ENCODE measurements at regions not wholly inside any gene's neighbourhood (a gene's known extent, or its start where the extent isn't known, plus 50 kb on each side); places are given as distances from the start of the nearest gene placed in this dataset.
"Not testable (repeated sequence)": the region's sequence is repeated elsewhere in the genome, so short reads cannot be mapped to it uniquely, and the experiment has no call there.

DNA sequence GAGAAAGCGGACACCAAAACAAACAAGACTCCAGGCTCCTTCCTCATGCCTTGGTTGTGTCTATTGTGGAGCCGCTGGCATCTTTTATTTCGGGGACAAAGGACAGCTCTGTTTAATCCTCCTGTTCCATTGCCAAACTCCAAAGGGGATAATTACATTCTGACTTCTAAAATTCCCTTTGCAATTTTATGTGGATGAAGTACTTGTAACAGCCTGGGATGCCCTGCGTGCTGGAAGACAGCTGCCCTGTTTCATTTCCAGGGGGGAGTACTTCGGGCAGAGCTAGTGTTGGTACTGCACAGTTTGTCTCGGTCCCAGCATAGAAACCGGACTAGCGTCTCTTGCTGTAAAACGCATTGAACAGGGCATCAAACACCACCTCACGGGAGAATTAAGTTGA is 90.9 kb downstream of the BAMBI start:
- in situ Hi-C loops (cut with HindIII; ENCODE audit: low pct_unique_long_range_greater_than_20kb, low sequenced_read_pairs), result no loop called here
- no peak for TF ChIP-seq JUND (IDR thresholded peaks at IDR 0.05; ENCODE audit: low read depth)
- DNase-seq (ENCODE audit: low read depth in 1 of 2, low spot score in 1 of 2), result peak in 1 of 2 experiments; percentile 40

- TF ChIP-seq JUND (IDR thresholded peaks at IDR 0.05; ENCODE audit: low read depth), result no peak
- in situ Hi-C loops (cut with HindIII; ENCODE audit: low pct_unique_long_range_greater_than_20kb, low sequenced_read_pairs), result no loop called here
- DNase-seq (ENCODE audit: low read depth in 1 of 2, low spot score in 1 of 2), result no peak
Measured at GRCh38 chr10:28769091-28769604, 91.8 kb downstream of the BAMBI start.

DNA sequence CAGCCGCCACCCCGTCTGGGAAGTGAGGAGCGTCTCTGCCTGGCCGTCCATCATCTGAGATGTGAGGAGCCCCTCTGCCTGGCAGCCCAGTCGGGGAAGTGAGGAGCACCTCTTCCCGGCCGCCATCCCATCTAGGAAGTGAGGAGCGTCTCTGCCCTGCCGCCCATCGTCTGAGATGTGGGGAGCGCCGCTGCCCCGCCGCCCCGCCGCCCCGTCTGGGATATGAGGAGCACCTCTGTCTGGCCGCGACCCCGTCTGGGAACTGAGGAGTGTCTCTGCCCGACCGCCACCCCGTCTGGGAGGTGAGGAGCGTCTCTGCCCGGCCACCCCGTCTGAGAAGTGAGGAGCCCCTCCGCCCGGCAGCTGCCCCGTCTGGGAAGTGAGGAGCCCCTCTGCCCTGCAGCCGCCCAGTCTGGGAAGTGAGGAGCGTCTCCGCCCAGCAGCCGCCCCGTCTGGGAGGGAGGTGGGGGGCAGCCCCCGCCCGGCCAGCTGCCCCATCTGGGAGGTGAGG is 94.3 kb downstream of the BAMBI start:
- in situ Hi-C loops (cut with HindIII; ENCODE audit: low pct_unique_long_range_greater_than_20kb, low sequenced_read_pairs); DNase-seq (ENCODE audit: low read depth in 1 of 2, low spot score in 1 of 2): not testable (repeated sequence)

DNA sequence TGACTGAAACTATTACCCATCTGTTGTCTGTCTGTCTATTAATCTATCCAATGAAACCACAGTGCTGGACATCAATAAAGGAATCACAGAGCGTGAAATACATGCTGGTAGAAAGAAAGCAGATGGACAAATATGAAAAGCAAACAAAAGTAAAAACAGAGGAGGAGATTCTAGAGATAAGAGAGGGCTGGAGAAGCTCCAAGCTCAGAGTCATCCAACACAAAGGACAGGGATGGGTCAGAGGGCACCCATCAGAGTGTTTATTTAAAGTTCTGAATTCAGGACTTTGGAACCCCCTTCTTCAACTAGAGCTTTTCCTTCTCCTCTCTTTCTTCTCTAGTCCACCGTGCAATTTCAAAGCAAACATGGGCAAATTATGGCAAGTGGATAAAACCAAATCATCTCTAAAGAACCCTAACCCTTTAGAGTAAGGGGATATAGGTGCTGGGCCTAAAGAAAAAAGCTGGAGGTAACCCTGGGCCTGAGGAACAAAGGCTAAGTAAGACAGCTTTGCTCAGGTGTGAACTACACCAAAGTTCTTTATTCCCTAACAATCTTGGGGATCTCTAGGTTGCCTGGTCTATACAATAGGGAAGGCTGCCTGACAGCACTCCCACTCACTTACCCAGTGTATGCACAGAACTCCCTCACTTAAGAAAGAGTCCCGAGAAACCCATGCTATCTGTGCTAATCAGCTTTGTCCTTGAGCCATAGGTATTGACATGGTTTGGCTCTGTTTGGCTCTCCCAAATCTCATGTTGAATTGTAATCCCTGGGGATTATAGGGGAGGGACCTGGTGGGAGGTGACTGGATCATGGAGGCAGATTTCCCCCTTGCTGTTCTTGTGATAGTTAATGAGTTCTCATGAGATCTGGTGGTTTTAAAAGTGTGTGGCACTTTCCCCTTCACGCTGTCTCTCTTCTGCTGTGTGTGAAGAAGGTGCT is 97.0 kb downstream of the BAMBI start:
- peak in 1 of 2 experiments; percentile 47 for DNase-seq (ENCODE audit: low read depth in 1 of 2, low spot score in 1 of 2)
- TF ChIP-seq JUND (IDR thresholded peaks at IDR 0.05; ENCODE audit: low read depth), result no peak
- in situ Hi-C loops (cut with HindIII; ENCODE audit: low pct_unique_long_range_greater_than_20kb, low sequenced_read_pairs), result no loop called here

DNA sequence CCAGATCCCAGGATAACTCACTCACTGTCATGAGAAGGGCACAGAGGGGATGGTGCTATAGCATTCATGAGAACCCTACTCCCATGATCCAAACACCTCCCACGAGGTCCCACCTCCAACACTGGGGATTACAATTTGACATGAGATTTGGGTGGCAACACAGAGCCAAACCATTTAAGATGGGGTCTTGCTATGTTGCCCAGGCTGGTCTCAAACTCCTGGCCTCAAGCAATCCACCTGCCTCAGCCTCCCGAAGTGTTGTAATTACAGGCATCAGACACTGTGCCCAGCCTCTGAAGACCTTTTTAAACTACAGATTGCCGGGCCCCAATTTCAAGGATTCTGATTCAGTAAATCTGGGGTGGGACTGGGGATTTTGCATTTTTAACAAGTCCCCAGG is 98.5 kb downstream of the BAMBI start:
- no peak for TF ChIP-seq JUND (IDR thresholded peaks at IDR 0.05; ENCODE audit: low read depth)
- no peak for DNase-seq (ENCODE audit: low read depth in 1 of 2, low spot score in 1 of 2)
- in situ Hi-C loops (cut with HindIII; ENCODE audit: low pct_unique_long_range_greater_than_20kb, low sequenced_read_pairs), result no loop called here

GRCh38 chr10:28776519-28776918 is 99.2 kb downstream of the BAMBI start:
- no peak for DNase-seq (ENCODE audit: low read depth in 1 of 2, low spot score in 1 of 2)
- in situ Hi-C loops (cut with HindIII; ENCODE audit: low pct_unique_long_range_greater_than_20kb, low sequenced_read_pairs), result no loop called here
- no peak for TF ChIP-seq JUND (IDR thresholded peaks at IDR 0.05; ENCODE audit: low read depth)

DNA sequence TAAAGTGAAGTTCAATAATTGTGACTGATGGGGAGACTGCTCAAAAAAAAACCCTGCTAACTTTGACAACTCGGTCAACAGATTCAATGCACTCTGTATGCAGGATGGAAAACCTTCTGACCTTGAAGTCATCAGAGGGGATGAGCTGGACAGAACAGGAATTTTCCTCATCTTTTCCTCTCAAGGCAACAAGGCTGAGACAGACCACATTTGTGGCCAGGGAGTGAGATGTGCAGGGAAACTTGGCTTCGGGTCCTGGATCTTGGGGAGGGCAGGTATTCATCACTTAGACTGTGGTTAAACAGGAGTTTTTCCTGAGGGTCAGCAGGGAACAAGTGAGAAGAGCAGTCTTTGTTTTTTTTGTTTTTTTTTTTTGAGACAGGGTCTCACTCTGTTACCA is 100.6 kb downstream of the BAMBI start:
- TF ChIP-seq JUND (IDR thresholded peaks at IDR 0.05; ENCODE audit: low read depth), result no peak
- no peak for DNase-seq (ENCODE audit: low read depth in 1 of 2, low spot score in 1 of 2)
- in situ Hi-C loops (cut with HindIII; ENCODE audit: low pct_unique_long_range_greater_than_20kb, low sequenced_read_pairs), result no loop called here

DNA sequence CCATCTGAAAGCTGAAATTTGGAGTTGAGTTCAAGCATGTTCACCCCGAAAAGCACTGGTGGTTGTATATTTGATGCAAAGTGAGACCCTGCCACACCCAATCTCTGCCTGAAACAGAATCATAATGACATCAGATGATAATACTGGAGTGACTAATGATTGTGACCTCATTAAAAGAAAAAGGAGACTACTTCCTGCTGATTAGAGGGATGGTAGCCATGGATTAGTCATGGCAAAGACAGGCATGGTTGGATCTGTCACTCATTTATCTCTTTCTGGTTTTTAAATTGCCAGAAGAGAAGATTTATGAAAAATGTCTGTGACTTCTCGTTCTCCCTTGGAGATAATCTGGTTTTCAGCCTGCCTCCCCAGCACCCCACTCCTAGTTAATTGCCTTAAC is 101.2 kb downstream of the BAMBI start:
- in situ Hi-C loops (cut with HindIII; ENCODE audit: low pct_unique_long_range_greater_than_20kb, low sequenced_read_pairs), result no loop called here
- no peak for TF ChIP-seq JUND (IDR thresholded peaks at IDR 0.05; ENCODE audit: low read depth)
- DNase-seq (ENCODE audit: low read depth in 1 of 2, low spot score in 1 of 2), result no peak

GRCh38 chr10:28781296-28781695 is 104.0 kb downstream of the BAMBI start:
- TF ChIP-seq JUND (IDR thresholded peaks at IDR 0.05; ENCODE audit: low read depth), result no peak
- in situ Hi-C loops (cut with HindIII; ENCODE audit: low pct_unique_long_range_greater_than_20kb, low sequenced_read_pairs), result no loop called here
- no peak for DNase-seq (ENCODE audit: low read depth in 1 of 2, low spot score in 1 of 2)

GRCh38 chr10:28783087-28783486 is 105.8 kb downstream of the BAMBI start:
- in situ Hi-C loops (cut with HindIII; ENCODE audit: low pct_unique_long_range_greater_than_20kb, low sequenced_read_pairs), result no loop called here
- peak in 1 of 2 experiments; percentile 23 for DNase-seq (ENCODE audit: low read depth in 1 of 2, low spot score in 1 of 2)
- TF ChIP-seq JUND (IDR thresholded peaks at IDR 0.05; ENCODE audit: low read depth), result no peak

GRCh38 chr10:28785018-28785417 is 107.7 kb downstream of the BAMBI start:
- no peak for TF ChIP-seq JUND (IDR thresholded peaks at IDR 0.05; ENCODE audit: low read depth)
- in situ Hi-C loops (cut with HindIII; ENCODE audit: low pct_unique_long_range_greater_than_20kb, low sequenced_read_pairs), result no loop called here
- DNase-seq (ENCODE audit: low read depth in 1 of 2, low spot score in 1 of 2), result no peak

DNA sequence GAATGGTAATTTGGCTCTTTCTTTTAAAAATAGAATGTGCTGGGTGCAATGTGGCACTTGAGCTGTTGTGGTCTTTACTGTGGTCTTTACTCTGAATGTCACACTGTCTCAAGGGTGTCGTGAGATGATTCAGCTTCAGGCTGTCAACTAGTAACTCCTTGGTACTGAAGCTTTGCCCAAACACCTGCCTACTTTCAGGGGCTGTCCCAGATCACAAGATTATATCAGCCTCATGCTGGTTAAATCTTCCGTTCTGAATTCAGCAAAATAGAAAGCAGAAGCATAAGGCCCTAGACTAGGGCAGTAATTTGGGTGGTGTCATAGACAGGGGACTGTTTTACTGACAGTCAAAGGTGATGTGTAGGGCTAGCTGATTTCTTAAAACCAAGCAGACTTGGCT is 110.9 kb downstream of the BAMBI start:
- TF ChIP-seq JUND (IDR thresholded peaks at IDR 0.05; ENCODE audit: low read depth), result no peak
- DNase-seq (ENCODE audit: low read depth in 1 of 2, low spot score in 1 of 2), result no peak
- in situ Hi-C loops (cut with HindIII; ENCODE audit: low pct_unique_long_range_greater_than_20kb, low sequenced_read_pairs), result no loop called here

- DNase-seq (ENCODE audit: low read depth in 1 of 2, low spot score in 1 of 2), result no peak
- in situ Hi-C loops (cut with HindIII; ENCODE audit: low pct_unique_long_range_greater_than_20kb, low sequenced_read_pairs), result no loop called here
- no peak for TF ChIP-seq JUND (IDR thresholded peaks at IDR 0.05; ENCODE audit: low read depth)
Measured at GRCh38 chr10:28788762-28789161, 111.4 kb downstream of the BAMBI start.

All from T47D (cell line).